Mesenchymal stem cell (in vitro differentiated cells and primary cell): ENCODE measurements at regions not wholly inside any gene's neighbourhood (a gene's known extent, or its start where the extent isn't known, plus 50 kb on each side); places are given as distances from the start of the nearest gene placed in this dataset.
"Not testable (repeated sequence)": the region's sequence is repeated elsewhere in the genome, so short reads cannot be mapped to it uniquely, and the experiment has no call there.

Experiments used
- DNase-seq: peaks from one replicate; pipeline ENCODE4 v3.0.0-alpha.2; 2013
- H2AFZ ChIP-seq: one replicate; pipeline ENCODE4 v1.6.1; 2013; ENCODE audit warnings: low read depth, mild to moderate bottlenecking, control low read depth, inconsistent platforms, low read length, moderate library complexity
- H2AK5ac ChIP-seq: 2 replicates; pipeline ENCODE4 v1.6.1; 2013; ENCODE audit warnings: low read length, moderate library complexity, mild to moderate bottlenecking, inconsistent platforms; ENCODE audit not compliant: severe bottlenecking
- H2BK120ac ChIP-seq: one replicate; pipeline ENCODE4 v1.6.1; 2013; ENCODE audit warnings: low read depth, mild to moderate bottlenecking, inconsistent platforms, low read length, moderate library complexity
- H2BK12ac ChIP-seq, 2 experiments: one replicate each; pipeline ENCODE4 v1.6.1; 2013; ENCODE audit warnings: inconsistent platforms in 2 of 2, low read length in 2 of 2, mild to moderate bottlenecking in 2 of 2, moderate library complexity in 2 of 2, control low read depth in 1 of 2
- H2BK15ac ChIP-seq: one replicate; pipeline ENCODE4 v1.6.1; 2013; ENCODE audit warnings: mild to moderate bottlenecking, low read depth, inconsistent platforms; ENCODE audit not compliant: poor library complexity, severe bottlenecking
- H2BK5ac ChIP-seq: 2 replicates; pipeline ENCODE4 v1.6.1; 2013; ENCODE audit warnings: low read depth, mild to moderate bottlenecking, low read length, control low read depth, inconsistent platforms; ENCODE audit not compliant: poor library complexity, severe bottlenecking
- H3K14ac ChIP-seq, 2 experiments: one replicate each; pipeline ENCODE4 v1.6.1; 2013; ENCODE audit warnings: inconsistent platforms in 2 of 2, low read length in 2 of 2, control low read depth in 1 of 2, mild to moderate bottlenecking in 1 of 2, moderate library complexity in 1 of 2
- H3K18ac ChIP-seq, 2 experiments: one replicate each; pipeline ENCODE4 v1.6.1; 2013; ENCODE audit warnings: inconsistent platforms in 2 of 2, low read length in 2 of 2, control low read depth in 1 of 2, low read depth in 1 of 2, mild to moderate bottlenecking in 1 of 2
- H3K23ac ChIP-seq, 2 experiments: one replicate each; pipeline ENCODE4 v1.6.1; 2013; ENCODE audit warnings: inconsistent platforms in 2 of 2, low read length in 2 of 2, mild to moderate bottlenecking in 2 of 2, moderate library complexity in 2 of 2, control low read depth in 1 of 2
- H3K27ac ChIP-seq: 2 replicates; pipeline ENCODE4 v1.5.1; 2013; ENCODE audit warnings: mild to moderate bottlenecking, moderate library complexity, low read length, control low read depth, inconsistent platforms; ENCODE audit not compliant: poor library complexity, severe bottlenecking
- H3K27me3 ChIP-seq, 2 experiments: 2 replicates each; pipeline versions ENCODE4 v1.6.1 to v1.7.0; 2013; ENCODE audit warnings: low read length in 2 of 2, mild to moderate bottlenecking in 2 of 2, moderate library complexity in 2 of 2, control low read depth in 1 of 2, inconsistent platforms in 1 of 2; ENCODE audit not compliant: control insufficient read depth in 1 of 2, insufficient read depth in 1 of 2
- H3K36me3 ChIP-seq, 2 experiments: 2 replicates each; pipeline versions ENCODE4 v1.6.1 to v1.7.0; 2013; ENCODE audit warnings: low read length in 2 of 2, control low read depth in 1 of 2, inconsistent platforms in 1 of 2, low read depth in 1 of 2, mild to moderate bottlenecking in 1 of 2; ENCODE audit not compliant: insufficient read depth in 2 of 2, control insufficient read depth in 1 of 2
- H3K4ac ChIP-seq, 2 experiments: one replicate each; pipeline ENCODE4 v1.6.1; 2013; ENCODE audit warnings: inconsistent platforms in 2 of 2, low read length in 2 of 2, mild to moderate bottlenecking in 2 of 2, moderate library complexity in 2 of 2, control low read depth in 1 of 2, low read depth in 1 of 2
- H3K4me1 ChIP-seq: 2 replicates; pipeline ENCODE4 v1.6.1; 2013; ENCODE audit warnings: low read depth, low read length, control low read depth; ENCODE audit not compliant: control insufficient read depth, insufficient read depth
- H3K4me2 ChIP-seq: 2 replicates; pipeline ENCODE4 v1.6.1; 2013; ENCODE audit warnings: low read length, mild to moderate bottlenecking, inconsistent platforms; ENCODE audit not compliant: poor library complexity, severe bottlenecking
- H3K4me3 ChIP-seq, 2 experiments: 2 replicates each; pipeline versions ENCODE4 v1.5.1 to v1.7.0; 2013; ENCODE audit warnings: low read length in 2 of 2, mild to moderate bottlenecking in 2 of 2, control low read depth in 1 of 2, low read depth in 1 of 2; ENCODE audit not compliant: insufficient read depth in 1 of 2
- H3K79me1 ChIP-seq: replicated peaks from 2 replicates; pipeline ENCODE4 v1.6.1; 2013; ENCODE audit warnings: mild to moderate bottlenecking, control low read depth, low read length, inconsistent platforms; ENCODE audit not compliant: poor library complexity, severe bottlenecking
- H3K9ac ChIP-seq: 2 replicates; pipeline ENCODE4 v1.7.0; 2013; ENCODE audit warnings: mild to moderate bottlenecking, low read length, moderate library complexity
- H3K9me3 ChIP-seq: 2 replicates; pipeline ENCODE4 v1.7.0; 2013; ENCODE audit warnings: mild to moderate bottlenecking, low read length; ENCODE audit not compliant: control insufficient read depth
- H4K8ac ChIP-seq: one replicate; pipeline ENCODE4 v1.6.1; 2013; ENCODE audit warnings: inconsistent platforms, mild to moderate bottlenecking, low read length, moderate library complexity
- H4K91ac ChIP-seq: one replicate; pipeline ENCODE4 v1.6.1; 2013; ENCODE audit warnings: mild to moderate bottlenecking, low read length, inconsistent platforms
- whole genome bisulfite sequencing: methylation state at CpG from one replicate; pipeline ENCODE4 v1.1.7; 2013; ENCODE audit warnings: mixed read lengths; 5-methylcytosine and 5-hydroxymethylcytosine counted together

- Histone ChIP-seq H3K27ac (no peak overlapping the region), H3K23ac (no peak overlapping the region), H3K14ac (no peak overlapping the region), H3K4me3 (no peak overlapping the region), H4K8ac (no peak overlapping the region), H2BK12ac (no peak overlapping the region), H3K4me2 (no peak overlapping the region), H3K4ac (no peak overlapping the region), H4K91ac (no peak overlapping the region), H3K9me3 (no peaks in the 10 kb centered on the region), H2BK15ac (no peak overlapping the region), H2BK5ac (no peak overlapping the region), H3K4me1 (no peaks in the 10 kb centered on the region), H3K18ac (no peak overlapping the region), H3K79me1 (no peaks in the 10 kb centered on the region), H3K27me3 (no peaks in the 10 kb centered on the region), H3K9ac (no peak overlapping the region), H2BK120ac (no peak overlapping the region), H2AFZ (no peak overlapping the region), H2AK5ac (no peak overlapping the region), H3K36me3 (no peaks in the 10 kb centered on the region)
- no peak for DNase-seq
- WGBS, result 57% methylated on average over 3 of the region's 3 CpGs
These were observed 449.5 kb upstream of the PROX1 start for GRCh38 chr1:213538251-213538650.

- H3K9ac ChIP-seq, result no peak overlapping the region
- no peak overlapping the region for H3K18ac ChIP-seq
- H3K36me3 ChIP-seq, result no peaks in the 10 kb centered on the region
- no peak overlapping the region for H3K14ac ChIP-seq
- no peak overlapping the region for H2BK12ac ChIP-seq
- H3K27ac ChIP-seq, result no peak overlapping the region
- H2BK120ac ChIP-seq, result no peak overlapping the region
- no peak overlapping the region for H2BK5ac ChIP-seq
- no peak for DNase-seq
- H3K79me1 ChIP-seq, result no peaks in the 10 kb centered on the region
- H2AK5ac ChIP-seq, result no peak overlapping the region
- H3K27me3 ChIP-seq, result no peaks in the 10 kb centered on the region
- H3K4me1 ChIP-seq, result no peaks in the 10 kb centered on the region
- no peak overlapping the region for H3K23ac ChIP-seq
- no peak overlapping the region for H2BK15ac ChIP-seq
- no peak overlapping the region for H3K4me2 ChIP-seq
- no peak overlapping the region for H3K4me3 ChIP-seq
- no peaks in the 10 kb centered on the region for H3K9me3 ChIP-seq
- no peak overlapping the region for H4K91ac ChIP-seq
- 74% methylated on average over 3 of the region's 4 CpGs for WGBS
- H2AFZ ChIP-seq, result no peak overlapping the region
- H3K4ac ChIP-seq, result no peak overlapping the region
- no peak overlapping the region for H4K8ac ChIP-seq
These were observed 448.3 kb upstream of the PROX1 start for GRCh38 chr1:213539464-213539863.

DNA sequence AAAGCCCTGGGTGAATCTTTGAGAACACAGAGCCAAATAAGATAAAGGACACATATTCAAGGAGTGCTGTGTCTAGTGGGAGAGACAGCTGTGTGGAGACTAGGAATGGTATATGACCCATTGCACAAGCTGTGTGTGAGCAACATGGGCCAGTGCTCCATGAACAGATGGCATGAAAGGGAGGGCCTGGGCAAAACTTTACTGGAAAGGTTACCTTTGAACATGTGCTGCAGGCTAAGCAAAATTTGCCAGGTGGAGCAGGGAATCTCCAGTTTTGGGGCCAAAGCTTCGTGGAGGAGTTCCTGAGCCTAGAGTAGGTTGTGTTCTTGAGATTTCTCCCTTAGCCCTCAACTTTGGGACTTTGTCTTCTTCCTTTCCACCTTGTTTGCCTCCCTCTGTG, 446.1 kb upstream of the PROX1 start:
- no peak overlapping the region for H2BK12ac ChIP-seq
- no peak overlapping the region for H3K4me3 ChIP-seq
- H3K4ac ChIP-seq, result no peak overlapping the region
- no peak overlapping the region for H2BK15ac ChIP-seq
- H2AK5ac ChIP-seq, result no peak overlapping the region
- no peaks in the 10 kb centered on the region for H3K36me3 ChIP-seq
- no peak overlapping the region for H4K91ac ChIP-seq
- WGBS, result 0% methylated on average over 1 of the region's 1 CpG
- no peak overlapping the region for H3K27ac ChIP-seq
- H3K4me2 ChIP-seq, result no peak overlapping the region
- H3K9me3 ChIP-seq, result no peaks in the 10 kb centered on the region
- no peak overlapping the region for H3K18ac ChIP-seq
- H3K27me3 ChIP-seq, result no peaks in the 10 kb centered on the region
- no peak overlapping the region for H3K9ac ChIP-seq
- H2BK5ac ChIP-seq, result no peak overlapping the region
- no peak overlapping the region for H3K14ac ChIP-seq
- no peak for DNase-seq
- H2AFZ ChIP-seq, result no peak overlapping the region
- no peak overlapping the region for H4K8ac ChIP-seq
- no peak overlapping the region for H3K23ac ChIP-seq
- no peaks in the 10 kb centered on the region for H3K4me1 ChIP-seq
- no peak overlapping the region for H2BK120ac ChIP-seq
- no peaks in the 10 kb centered on the region for H3K79me1 ChIP-seq

DNA sequence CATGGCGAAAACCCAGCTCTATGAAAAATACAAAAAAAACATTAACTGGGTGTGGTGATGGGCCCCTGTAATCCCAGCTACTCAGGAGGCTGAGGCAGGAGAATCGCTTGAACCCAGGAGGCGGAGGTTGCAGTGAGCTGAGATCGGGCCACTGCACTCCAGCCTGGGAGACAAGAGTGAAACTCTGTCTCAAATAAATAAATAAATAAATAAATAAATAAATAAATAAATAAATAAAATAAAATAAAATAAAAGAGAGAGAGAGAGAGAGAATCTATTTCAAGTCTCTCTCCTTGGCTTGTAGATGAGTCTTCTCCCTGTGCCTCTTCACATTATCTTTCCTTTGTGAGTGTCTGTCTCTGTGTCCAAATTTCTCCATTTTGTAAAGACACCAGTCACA, 442.6 kb upstream of the PROX1 start:
- not testable (repeated sequence) for H2BK15ac ChIP-seq, H2BK120ac ChIP-seq, H3K27me3 ChIP-seq, H4K91ac ChIP-seq, H3K9ac ChIP-seq, H2BK12ac ChIP-seq, H3K36me3 ChIP-seq, DNase-seq, H3K23ac ChIP-seq, H3K79me1 ChIP-seq, H2BK5ac ChIP-seq, H4K8ac ChIP-seq, H3K27ac ChIP-seq, H3K9me3 ChIP-seq, H2AK5ac ChIP-seq, H3K4ac ChIP-seq, H3K4me2 ChIP-seq, H3K14ac ChIP-seq, H3K4me3 ChIP-seq, H3K4me1 ChIP-seq, H2AFZ ChIP-seq, H3K18ac ChIP-seq
- WGBS, result no CpG with 5 or more reads among the region's 4 CpGs
